ENCODE measurements at regions not wholly inside any gene's neighbourhood (a gene's known extent, or its start where the extent isn't known, plus 50 kb on each side); places are given as distances from the start of the nearest gene placed in this dataset.

- TF ChIP-seq CTCF (conservative IDR thresholded peaks at IDR 0.05) = no peak
- TF ChIP-seq EZH2 (IDR thresholded peaks at IDR 0.05; ENCODE audit: low read depth) = no peak
These were observed 183.9 kb downstream of the ALG10 start for GRCh38 chr12:34206061-34206785.
